Hematopoietic multipotent progenitor cell treated with erythropoietin and hydrocortisone succinate and interleukin-3 and kit ligand, for 8 days (in vitro differentiated cells): ENCODE measurements at regions not wholly inside any gene's neighbourhood (a gene's known extent, or its start where the extent isn't known, plus 50 kb on each side); places are given as distances from the start of the nearest gene placed in this dataset.

Experiments
- DNase-seq: peaks from one replicate; pipeline ENCODE4 v3.0.0-alpha.2; 2015

DNA sequence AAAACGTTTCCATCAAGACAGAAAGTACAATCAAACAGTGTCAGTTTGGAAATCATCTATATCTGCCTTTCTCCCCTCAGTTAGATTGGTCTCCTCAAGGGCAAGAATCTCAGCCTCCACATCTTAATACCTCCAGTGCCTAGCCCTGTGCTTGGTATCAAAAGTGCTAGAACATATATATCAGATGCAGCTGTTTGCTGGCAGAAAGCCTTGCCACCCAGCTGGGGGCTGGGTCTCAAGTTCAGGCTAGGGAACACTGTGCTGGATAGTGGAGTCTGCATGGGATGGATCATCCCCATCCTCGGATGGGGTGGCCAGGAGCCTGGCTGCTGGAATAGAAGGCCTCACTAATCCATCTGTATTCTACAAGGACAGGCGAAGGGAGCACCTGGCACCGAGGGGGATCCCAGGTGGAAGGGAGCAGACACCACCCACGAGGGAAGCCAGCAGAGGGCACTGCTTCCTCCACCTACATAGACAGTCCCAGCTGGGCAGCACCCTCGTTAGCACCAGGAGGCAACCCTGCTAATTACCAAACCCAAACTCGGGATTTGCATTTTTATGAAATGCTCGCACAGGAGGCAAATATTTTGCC is 602.2 kb downstream of the BUD13 start:
- no peak for DNase-seq

- DNase-seq, result no peak
These were observed 603.0 kb downstream of the BUD13 start for GRCh38 chr11:116169776-116170175.

GRCh38 chr11:116168459-116168787 is 604.4 kb downstream of the BUD13 start:
- DNase-seq, result no peak

GRCh38 chr11:116167706-116168458 is 604.9 kb downstream of the BUD13 start:
- DNase-seq, result no peak

- no peak for DNase-seq
These were observed 606.0 kb downstream of the BUD13 start for GRCh38 chr11:116166573-116167465.

- no peak for DNase-seq
These were observed 607.9 kb downstream of the BUD13 start for GRCh38 chr11:116164843-116165242.

GRCh38 chr11:116162886-116163230 is 609.9 kb downstream of the BUD13 start:
- no peak for DNase-seq

DNA sequence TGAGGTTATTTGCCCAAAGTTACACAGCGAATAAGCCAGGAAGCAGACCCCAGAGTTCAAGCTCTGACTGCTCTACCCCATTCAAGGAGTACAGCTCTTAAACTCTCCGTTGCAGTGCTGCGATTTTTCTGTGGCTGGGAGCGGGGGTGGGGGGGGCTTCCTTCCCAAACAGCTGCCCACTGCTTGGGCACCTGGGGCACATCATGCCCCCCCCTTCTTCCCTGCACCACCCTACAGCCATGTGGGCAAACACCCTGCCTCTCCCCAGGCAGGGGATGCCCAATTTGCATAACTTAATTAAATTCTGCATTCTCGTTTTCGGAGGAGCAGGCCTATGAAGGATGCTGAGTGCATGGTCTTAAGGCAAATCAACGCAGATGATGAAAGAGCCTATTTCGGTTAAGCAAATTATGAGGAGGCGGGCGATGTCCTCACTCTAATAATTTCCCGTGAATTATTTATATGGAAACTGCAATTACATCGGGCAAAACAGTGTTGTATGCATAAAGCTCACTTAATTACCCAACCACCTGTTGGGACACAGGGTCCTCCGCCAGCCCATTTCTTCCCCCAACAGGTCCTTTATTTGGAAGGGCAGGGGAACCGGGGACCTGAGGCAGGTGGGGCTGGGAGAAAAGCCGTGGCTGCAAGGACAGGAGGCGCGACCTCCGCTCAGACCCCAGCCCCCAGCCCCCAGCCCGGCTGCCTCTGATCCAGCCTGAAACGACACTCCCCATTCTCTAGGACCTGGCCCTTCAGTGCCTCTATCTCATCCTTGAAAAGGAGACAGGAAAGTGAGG is 610.5 kb downstream of the BUD13 start:
- no peak for DNase-seq

GRCh38 chr11:116148645-116149044 is 624.1 kb downstream of the BUD13 start:
- DNase-seq, result no peak

DNA sequence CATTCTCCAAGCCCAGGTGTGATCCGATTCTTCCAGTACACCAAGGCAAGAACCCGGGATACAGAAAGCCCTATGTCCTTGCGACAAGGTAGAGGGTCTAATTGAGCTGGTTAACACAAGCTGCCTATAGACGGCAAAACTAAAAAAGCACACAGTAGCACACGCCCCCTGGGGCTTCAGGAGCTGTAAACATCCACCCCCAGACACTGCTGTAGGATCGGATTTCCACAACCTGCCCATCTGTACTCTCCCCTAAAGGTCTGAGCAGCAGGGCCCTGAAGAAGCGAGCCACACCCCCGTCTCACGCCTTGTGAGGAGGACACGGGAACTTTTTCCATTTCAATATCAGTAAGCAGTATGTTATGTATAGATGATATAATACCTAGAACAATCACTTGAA is 624.7 kb downstream of the BUD13 start:
- DNase-seq, result no peak

- DNase-seq, result no peak
These were observed 627.5 kb downstream of the BUD13 start for GRCh38 chr11:116145187-116145865.

DNA sequence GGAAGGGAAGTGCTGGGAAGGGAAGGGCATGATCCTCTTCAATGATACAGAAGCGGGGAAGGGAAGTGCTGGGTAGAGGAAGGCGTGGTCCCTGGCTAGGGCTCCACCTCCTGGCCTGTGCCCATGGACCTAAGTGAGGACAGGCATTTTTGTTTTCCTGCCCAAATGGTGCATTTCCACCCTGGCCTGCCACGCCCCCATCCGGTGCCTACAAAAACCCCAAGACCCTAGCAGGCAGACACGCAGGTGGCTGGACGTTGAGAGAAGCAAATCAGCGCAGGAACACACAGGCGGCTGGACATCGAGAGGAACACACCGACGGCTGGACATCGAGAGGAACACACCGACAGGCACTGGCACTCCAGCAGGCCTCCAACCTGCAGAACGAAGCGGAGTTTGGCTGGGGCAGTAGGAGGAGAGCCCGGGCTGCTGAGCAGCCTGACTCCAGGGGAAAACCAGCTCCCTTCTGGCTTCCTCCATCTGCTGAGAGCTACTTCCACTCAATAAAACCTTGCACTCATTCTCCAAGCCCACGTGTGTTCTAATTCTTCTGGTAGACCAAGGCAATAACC is 628.3 kb downstream of the BUD13 start:
- DNase-seq, result no peak

- DNase-seq, result no peak
These were observed 634.1 kb upstream of the CADM1 start for GRCh38 chr11:116138280-116138679.

- no peak for DNase-seq
These were observed 633.5 kb upstream of the CADM1 start for GRCh38 chr11:116137753-116138152.

GRCh38 chr11:116136987-116137674 is 632.9 kb upstream of the CADM1 start:
- no peak for DNase-seq

DNA sequence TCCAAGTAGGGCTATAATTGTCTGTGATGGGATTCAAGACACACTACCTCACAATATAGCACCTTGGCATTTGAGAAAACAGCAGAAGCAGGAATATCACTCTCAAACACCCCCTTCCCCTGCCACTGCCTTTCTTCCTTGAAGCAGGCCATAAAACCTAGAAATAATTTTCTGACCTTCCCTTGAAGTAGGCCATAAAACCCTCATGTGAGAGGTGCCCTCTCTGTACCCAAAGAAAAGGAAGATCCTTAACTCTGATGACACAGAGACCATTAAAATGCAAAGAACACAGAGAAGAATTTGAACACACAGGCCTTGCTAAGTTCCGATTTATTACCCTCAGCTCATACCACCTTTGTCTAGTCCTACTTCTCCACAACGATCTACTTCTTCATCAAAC is 631.7 kb upstream of the CADM1 start:
- DNase-seq, result no peak

GRCh38 chr11:116134450-116134849 is 630.2 kb upstream of the CADM1 start:
- no peak for DNase-seq

GRCh38 chr11:116132273-116132978 is 628.2 kb upstream of the CADM1 start:
- no peak for DNase-seq

DNA sequence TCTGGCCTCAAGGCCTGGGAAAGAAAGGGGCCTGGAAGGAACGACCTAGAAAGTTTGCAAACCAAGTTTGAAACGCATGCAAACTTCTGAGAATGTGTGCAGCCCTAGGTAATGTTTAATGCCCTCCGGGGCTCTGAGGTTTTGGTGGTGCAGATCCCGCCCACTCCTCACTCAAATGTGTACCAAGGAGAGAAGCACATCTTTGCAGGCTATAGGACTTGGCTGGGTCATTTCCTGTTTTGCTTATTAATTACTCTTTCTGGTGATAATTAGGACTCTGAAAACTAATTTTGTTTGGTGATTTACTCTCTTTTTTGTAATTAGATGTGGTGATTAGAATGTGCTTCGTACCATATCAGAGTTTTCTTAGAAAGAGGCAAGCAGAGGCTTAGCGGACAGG is 625.9 kb upstream of the CADM1 start:
- no peak for DNase-seq

DNA sequence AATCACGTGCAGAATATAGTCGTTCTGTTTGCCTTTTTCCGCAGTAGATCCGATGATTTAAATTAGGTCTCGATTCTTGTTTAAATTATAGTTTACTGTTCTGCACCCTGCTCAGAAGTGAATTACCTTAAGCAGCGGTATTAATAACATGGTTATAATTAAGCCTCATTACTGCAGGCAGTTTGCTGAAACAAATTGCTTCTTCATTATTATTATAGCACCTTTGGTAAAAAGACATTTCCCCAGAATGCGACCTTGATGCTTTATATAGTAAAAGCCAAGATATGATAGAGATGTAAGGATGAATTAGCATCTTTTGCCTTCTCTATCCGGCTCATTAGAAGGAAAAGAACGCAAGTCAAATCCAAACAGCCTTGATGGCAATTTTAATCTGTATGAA is 625.2 kb upstream of the CADM1 start:
- DNase-seq, result no peak

- DNase-seq, result no peak
These were observed 622.3 kb upstream of the CADM1 start for GRCh38 chr11:116126562-116126961.
